ENCODE measurements at regions not wholly inside any gene's neighbourhood (a gene's known extent, or its start where the extent isn't known, plus 50 kb on each side); places are given as distances from the start of the nearest gene placed in this dataset.
"Not testable (repeated sequence)": the region's sequence is repeated elsewhere in the genome, so short reads cannot be mapped to it uniquely, and the experiment has no call there.

GRCh38 chr4:120000591-120001296, 65.9 kb downstream of the MAD2L1 start:
- TF ChIP-seq POLR2A (IDR thresholded peaks at IDR 0.05) (no peak), CTCF (IDR thresholded peaks at IDR 0.05) (no peak)
- intact Hi-C loops (cut with DNase I; ENCODE audit: low total_unique reads): no loop called here
- Histone ChIP-seq H3K4me1 (no peaks in the 10 kb centered on the region), H3K4me3 (no peak overlapping the region), H3K36me3 (ENCODE audit: low read depth, missing control alignments) (no peaks in the 10 kb centered on the region), H3K27ac (no peak overlapping the region), H3K27me3 (no peaks in the 10 kb centered on the region), H3K9me3 (no peaks in the 10 kb centered on the region)
- no peak for DNase-seq
- WGBS, 2 donors: 83 to 86% methylated on average over 6 of the region's 6 CpGs

- H3K9me3 ChIP-seq; H3K27ac ChIP-seq; H3K36me3 ChIP-seq (ENCODE audit: low read depth, missing control alignments); H3K4me1 ChIP-seq; H3K27me3 ChIP-seq; DNase-seq; H3K4me3 ChIP-seq; intact Hi-C loops (cut with DNase I; ENCODE audit: low total_unique reads): not testable (repeated sequence)
- WGBS, 2 donors: 93 to 95% methylated on average over 8 to 10 of the region's 10 CpGs
These were observed 70.6 kb downstream of the MAD2L1 start for GRCh38 chr4:119996024-119996423.

- DNase-seq: no peak
- H3K27ac ChIP-seq: no peak overlapping the region
- 25 to 54% methylated on average over 2 of the region's 2 CpGs for WGBS, 2 donors
- no peaks in the 10 kb centered on the region for H3K9me3 ChIP-seq
- H3K27me3 ChIP-seq: no peaks in the 10 kb centered on the region
- intact Hi-C loops (cut with DNase I; ENCODE audit: low total_unique reads): no loop called here
- no peaks in the 10 kb centered on the region for H3K4me1 ChIP-seq
- no peak for TF ChIP-seq POLR2A (IDR thresholded peaks at IDR 0.05)
- TF ChIP-seq CTCF (IDR thresholded peaks at IDR 0.05): no peak
- H3K36me3 ChIP-seq (ENCODE audit: low read depth, missing control alignments): no peaks in the 10 kb centered on the region
- H3K4me3 ChIP-seq: no peak overlapping the region
These were observed 81.7 kb downstream of the MAD2L1 start for GRCh38 chr4:119984996-119985395.

- Histone ChIP-seq H3K36me3 (ENCODE audit: low read depth, missing control alignments) (no peaks in the 10 kb centered on the region), H3K9me3 (no peaks in the 10 kb centered on the region), H3K27me3 (no peaks in the 10 kb centered on the region), H3K4me3 (no peak overlapping the region), H3K4me1 (no peaks in the 10 kb centered on the region), H3K27ac (no peak overlapping the region)
- intact Hi-C loops (cut with DNase I; ENCODE audit: low total_unique reads): no loop called here
- DNase-seq: no peak
- TF ChIP-seq CTCF (IDR thresholded peaks at IDR 0.05) (no peak), POLR2A (IDR thresholded peaks at IDR 0.05) (no peak)
These were observed 83.9 kb downstream of the MAD2L1 start for GRCh38 chr4:119982756-119983155.

GRCh38 chr4:119980456-119980855, 86.2 kb downstream of the MAD2L1 start:
- Histone ChIP-seq H3K4me3 (no peak overlapping the region), H3K36me3 (ENCODE audit: low read depth, missing control alignments) (no peaks in the 10 kb centered on the region), H3K9me3 (no peaks in the 10 kb centered on the region), H3K27me3 (no peaks in the 10 kb centered on the region), H3K27ac (no peak overlapping the region), H3K4me1 (no peaks in the 10 kb centered on the region)
- intact Hi-C loops (cut with DNase I; ENCODE audit: low total_unique reads): no loop called here
- WGBS, 2 donors: 54 to 67% methylated on average over 2 of the region's 2 CpGs
- no peak for DNase-seq
- TF ChIP-seq POLR2A (IDR thresholded peaks at IDR 0.05): no peak
- TF ChIP-seq CTCF (IDR thresholded peaks at IDR 0.05): no peak

Data from testis (tissue), 2 donors.